ENCODE measurements at regions not wholly inside any gene's neighbourhood (a gene's known extent, or its start where the extent isn't known, plus 50 kb on each side); places are given as distances from the start of the nearest gene placed in this dataset.

DNA sequence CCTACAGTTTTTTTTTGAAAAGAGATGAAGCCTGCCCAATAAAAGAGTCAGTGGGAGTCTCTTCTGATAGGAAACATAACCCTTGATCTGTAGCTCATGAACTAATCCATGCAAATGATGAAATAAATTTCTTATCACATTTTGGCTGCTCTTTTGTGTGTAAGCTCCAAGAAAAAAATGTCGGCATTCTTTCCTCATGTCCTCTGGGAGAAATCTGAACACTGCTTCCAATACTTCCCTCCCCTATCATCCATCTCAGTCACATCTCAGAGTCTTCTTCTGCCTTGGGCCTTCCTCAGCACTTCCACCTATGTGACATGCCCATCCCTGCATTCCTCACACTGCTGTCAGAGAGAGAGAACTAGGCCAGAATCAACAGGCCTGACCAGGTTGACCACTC lies 395.7 kb upstream of the ST6GAL2 start:
- H3K36me3 ChIP-seq: no peaks in the 10 kb centered on the region
- intact Hi-C loops (cut with DNase I; ENCODE audit: low total_unique reads): no loop called here
- no peak overlapping the region for H3K27ac ChIP-seq
- DNase-seq: peak in 1 of 2 donors; percentile 37
- no peaks in the 10 kb centered on the region for H3K9me3 ChIP-seq
- no peaks in the 10 kb centered on the region for H3K4me1 ChIP-seq
- TF ChIP-seq POLR2AphosphoS5 (IDR thresholded peaks at IDR 0.05): no peak
- TF ChIP-seq POLR2A (IDR thresholded peaks at IDR 0.05): no peak
- no peak overlapping the region for H3K4me3 ChIP-seq
- WGBS, 5 donors: 58 to 87% (median 73%) methylated on average over 1 of the region's 1 CpG
- no peaks in the 10 kb centered on the region for H3K27me3 ChIP-seq

GRCh38 chr2:107282135-107282534 lies 396.2 kb upstream of the ST6GAL2 start:
- TF ChIP-seq POLR2AphosphoS5 (IDR thresholded peaks at IDR 0.05) (no peak), POLR2A (IDR thresholded peaks at IDR 0.05) (no peak), EP300 (IDR thresholded peaks at IDR 0.05) (no peak), CTCF (IDR thresholded peaks at IDR 0.05) (no peak)
- intact Hi-C loops (cut with DNase I; ENCODE audit: low total_unique reads): no loop called here

DNA sequence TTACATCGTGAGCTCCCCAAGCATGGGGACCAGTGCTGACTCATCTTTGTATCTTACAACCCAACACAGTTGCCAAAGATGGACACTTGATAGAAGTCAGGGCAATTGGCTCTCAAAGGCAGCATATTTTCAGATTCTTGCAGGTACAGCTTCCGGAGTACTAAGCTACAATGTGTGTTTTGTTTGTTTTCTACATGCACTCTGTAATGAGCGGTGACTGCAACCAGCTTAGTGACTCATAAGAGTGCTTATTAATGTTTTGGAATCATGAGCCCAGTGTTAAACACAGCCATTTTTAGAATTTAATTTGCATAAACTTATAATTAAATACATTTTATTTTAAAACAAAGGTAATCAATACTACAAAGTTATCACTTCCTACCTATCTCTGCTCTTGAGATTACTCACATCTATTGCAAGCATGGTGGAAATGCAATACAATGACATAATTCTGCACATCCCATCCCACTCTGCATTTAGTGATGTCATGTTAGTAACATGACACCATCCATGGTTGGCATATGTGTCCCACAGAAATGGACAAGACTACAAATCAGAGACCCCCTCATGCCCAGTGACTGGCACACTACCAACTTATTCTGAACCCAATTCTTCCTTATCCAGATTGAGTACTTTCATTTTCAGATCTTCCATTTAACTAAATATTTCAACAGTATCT lies 399.8 kb upstream of the ST6GAL2 start:
- no peak for DNase-seq
- Histone ChIP-seq H3K4me3 (no peak overlapping the region), H3K9me3 (no peaks in the 10 kb centered on the region), H3K27ac (no peak overlapping the region), H3K36me3 (no peaks in the 10 kb centered on the region), H3K4me1 (no peaks in the 10 kb centered on the region), H3K27me3 (no peaks in the 10 kb centered on the region)
- TF ChIP-seq POLR2A (IDR thresholded peaks at IDR 0.05): no peak
- TF ChIP-seq CTCF (IDR thresholded peaks at IDR 0.05): no peak
- WGBS, 5 donors: 83 to 92% (median 87%) methylated on average over 3 of the region's 3 CpGs
- intact Hi-C loops (cut with DNase I; ENCODE audit: low total_unique reads): no loop called here

More at GRCh38 chr2:107282135-107282534, 396.2 kb upstream of the ST6GAL2 start:
- no peak overlapping the region for H3K4me3 ChIP-seq
- H3K36me3 ChIP-seq: no peaks in the 10 kb centered on the region
- DNase-seq: no peak
- H3K27me3 ChIP-seq: no peaks in the 10 kb centered on the region
- H3K9me3 ChIP-seq: no peaks in the 10 kb centered on the region
- no peaks in the 10 kb centered on the region for H3K4me1 ChIP-seq
- H3K27ac ChIP-seq: no peak overlapping the region

- no peaks in the 10 kb centered on the region for H3K27me3 ChIP-seq
- H3K4me1 ChIP-seq: no peaks in the 10 kb centered on the region
- no peaks in the 10 kb centered on the region for H3K36me3 ChIP-seq
- TF ChIP-seq CTCF (IDR thresholded peaks at IDR 0.05) (no peak), POLR2AphosphoS5 (IDR thresholded peaks at IDR 0.05) (no peak), POLR2A (IDR thresholded peaks at IDR 0.05) (no peak), EP300 (IDR thresholded peaks at IDR 0.05) (no peak)
- no peaks in the 10 kb centered on the region for H3K9me3 ChIP-seq
- DNase-seq: no peak
- H3K4me3 ChIP-seq: no peak overlapping the region
- WGBS, 5 donors: 69 to 81% (median 76%) methylated on average over 3 of the region's 3 CpGs
- H3K27ac ChIP-seq: no peak overlapping the region
- intact Hi-C loops (cut with DNase I; ENCODE audit: low total_unique reads): no loop called here
Observed at GRCh38 chr2:107290041-107290440, 404.1 kb upstream of the ST6GAL2 start.

GRCh38 chr2:107303964-107304363 lies 418.0 kb upstream of the ST6GAL2 start:
- peaks cover 0 to 8% (median 0%) of the 10 kb centered on the region in 4 donors for H3K9me3 ChIP-seq
- WGBS, 5 donors: 33 to 74% (median 50%) methylated on average over 2 of the region's 2 CpGs
- H3K27me3 ChIP-seq: no peaks in the 10 kb centered on the region
- no peaks in the 10 kb centered on the region for H3K36me3 ChIP-seq
- intact Hi-C loops (cut with DNase I; ENCODE audit: low total_unique reads): no loop called here
- H3K4me1 ChIP-seq: no peaks in the 10 kb centered on the region
- no peak overlapping the region for H3K27ac ChIP-seq
- DNase-seq: no peak
- H3K4me3 ChIP-seq: no peak overlapping the region
- TF ChIP-seq EP300 (IDR thresholded peaks at IDR 0.05) (no peak), CTCF (IDR thresholded peaks at IDR 0.05) (no peak), POLR2AphosphoS5 (IDR thresholded peaks at IDR 0.05) (no peak), POLR2A (IDR thresholded peaks at IDR 0.05) (no peak)

Measured in stomach (tissue), 8 donors.